ENCODE measurements at regions not wholly inside any gene's neighbourhood (a gene's known extent, or its start where the extent isn't known, plus 50 kb on each side); places are given as distances from the start of the nearest gene placed in this dataset.

- H3K4me1 ChIP-seq = no peaks in the 10 kb centered on the region
- intact Hi-C loops (cut with DNase I) = no loop called here
- no peak for ATAC-seq
- no peak overlapping the region for H3K4me3 ChIP-seq
- peaks cover 0 to 28% (median 10%) of the 10 kb centered on the region in 3 donors for H3K27me3 ChIP-seq (ENCODE audit: insufficient read depth in 3 of 3, low read length in 2 of 3)
- 91 to 92% (median 92%) methylated on average over 10 of the region's 10 CpGs for WGBS, 3 donors
- no peaks in the 10 kb centered on the region for H3K36me3 ChIP-seq (ENCODE audit: insufficient read depth in 1 of 2, low read depth in 1 of 2)
- DNase-seq = no peak
- H3K9me3 ChIP-seq = no peaks in the 10 kb centered on the region
- no peak overlapping the region for H3K27ac ChIP-seq
- no peak for TF ChIP-seq CTCF (IDR thresholded peaks at IDR 0.05)
Observed at GRCh38 chr20:58147628-58148370, 80.7 kb downstream of the ANKRD60 start.

- intact Hi-C loops (cut with DNase I) = no loop called here
- Histone ChIP-seq H3K36me3 (ENCODE audit: insufficient read depth in 1 of 2, low read depth in 1 of 2) (no peaks in the 10 kb centered on the region), H3K9me3 (no peaks in the 10 kb centered on the region), H3K27me3 (ENCODE audit: insufficient read depth in 3 of 3, low read length in 2 of 3) (peaks cover 0 to 20% (median 10%) of the 10 kb centered on the region in 3 donors), H3K4me1 (no peaks in the 10 kb centered on the region), H3K4me3 (no peak overlapping the region), H3K27ac (no peak overlapping the region)
- no peak for DNase-seq
- TF ChIP-seq CTCF (IDR thresholded peaks at IDR 0.05) = no peak
- 89 to 91% (median 90%) methylated on average over 11 of the region's 11 CpGs for WGBS, 3 donors
- ATAC-seq = no peak
Observed at GRCh38 chr20:58146746-58147140, 81.7 kb downstream of the ANKRD60 start.

- Histone ChIP-seq H3K27me3 (ENCODE audit: insufficient read depth in 3 of 3, low read length in 2 of 3) (peaks cover 0 to 16% (median 10%) of the 10 kb centered on the region in 3 donors), H3K4me1 (no peaks in the 10 kb centered on the region), H3K9me3 (no peaks in the 10 kb centered on the region), H3K27ac (no peak overlapping the region), H3K4me3 (no peak overlapping the region), H3K36me3 (ENCODE audit: insufficient read depth in 1 of 2, low read depth in 1 of 2) (no peaks in the 10 kb centered on the region)
- no peak for TF ChIP-seq CTCF (IDR thresholded peaks at IDR 0.05)
- DNase-seq (no peak), ATAC-seq (no peak)
- 20 to 29% (median 21%) methylated on average over 8 of the region's 8 CpGs for WGBS, 3 donors
- intact Hi-C loops (cut with DNase I) = no loop called here
Observed at GRCh38 chr20:58146081-58146745, 82.2 kb downstream of the ANKRD60 start.

GRCh38 chr20:58145506-58146080 lies 82.9 kb downstream of the ANKRD60 start:
- Histone ChIP-seq H3K27ac (no peak overlapping the region), H3K4me1 (no peaks in the 10 kb centered on the region), H3K36me3 (ENCODE audit: insufficient read depth in 1 of 2, low read depth in 1 of 2) (no peaks in the 10 kb centered on the region), H3K27me3 (ENCODE audit: insufficient read depth in 3 of 3, low read length in 2 of 3) (peaks cover 0 to 10% (median 7%) of the 10 kb centered on the region in 3 donors), H3K9me3 (no peaks in the 10 kb centered on the region), H3K4me3 (no peak overlapping the region)
- intact Hi-C loops (cut with DNase I) = no loop called here
- no peak for TF ChIP-seq CTCF (IDR thresholded peaks at IDR 0.05)
- no peak for ATAC-seq
- 80 to 90% (median 85%) methylated on average over 6 of the region's 6 CpGs for WGBS, 3 donors
- DNase-seq = no peak

All from psoas muscle (tissue), 7 donors.